ENCODE measurements at regions not wholly inside any gene's neighbourhood (a gene's known extent, or its start where the extent isn't known, plus 50 kb on each side); places are given as distances from the start of the nearest gene placed in this dataset.

DNA sequence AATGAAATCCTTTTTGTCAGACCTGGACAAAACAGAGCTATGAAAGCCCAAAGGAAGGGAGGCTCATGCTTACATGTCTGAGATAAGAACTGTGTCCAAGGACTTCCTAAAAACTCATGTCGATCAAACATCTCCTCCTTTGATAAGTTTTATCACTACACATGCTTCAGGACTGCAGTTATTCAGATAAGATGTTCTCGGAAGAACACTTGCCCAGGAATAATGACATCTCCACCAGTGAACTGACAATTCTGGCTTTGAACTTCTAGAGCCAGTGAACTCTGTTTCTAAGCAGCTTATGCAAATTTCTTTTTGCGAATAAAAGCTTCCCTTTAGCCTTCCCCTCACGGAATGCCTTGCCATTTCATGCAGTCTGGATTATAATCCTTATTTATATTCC, 561.6 kb downstream of the TBC1D4 start:
- TF ChIP-seq, protein P1, sequence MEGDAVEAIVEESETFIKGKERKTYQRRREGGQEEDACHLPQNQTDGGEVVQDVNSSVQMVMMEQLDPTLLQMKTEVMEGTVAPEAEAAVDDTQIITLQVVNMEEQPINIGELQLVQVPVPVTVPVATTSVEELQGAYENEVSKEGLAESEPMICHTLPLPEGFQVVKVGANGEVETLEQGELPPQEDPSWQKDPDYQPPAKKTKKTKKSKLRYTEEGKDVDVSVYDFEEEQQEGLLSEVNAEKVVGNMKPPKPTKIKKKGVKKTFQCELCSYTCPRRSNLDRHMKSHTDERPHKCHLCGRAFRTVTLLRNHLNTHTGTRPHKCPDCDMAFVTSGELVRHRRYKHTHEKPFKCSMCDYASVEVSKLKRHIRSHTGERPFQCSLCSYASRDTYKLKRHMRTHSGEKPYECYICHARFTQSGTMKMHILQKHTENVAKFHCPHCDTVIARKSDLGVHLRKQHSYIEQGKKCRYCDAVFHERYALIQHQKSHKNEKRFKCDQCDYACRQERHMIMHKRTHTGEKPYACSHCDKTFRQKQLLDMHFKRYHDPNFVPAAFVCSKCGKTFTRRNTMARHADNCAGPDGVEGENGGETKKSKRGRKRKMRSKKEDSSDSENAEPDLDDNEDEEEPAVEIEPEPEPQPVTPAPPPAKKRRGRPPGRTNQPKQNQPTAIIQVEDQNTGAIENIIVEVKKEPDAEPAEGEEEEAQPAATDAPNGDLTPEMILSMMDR (optimal IDR thresholded peaks at IDR 0.05 in 1 of 3, IDR thresholded peaks at IDR 0.05 in 1 of 3, conservative IDR thresholded peaks at IDR 0.05 in 1 of 3; ENCODE audit: extremely low read depth in 1 of 3, insufficient read depth in 2 of 3, low read length in 3 of 3), result no peak
- TF ChIP-seq EZH2 (IDR thresholded peaks at IDR 0.05; ENCODE audit: low read length), result no peak
